ENCODE measurements at regions not wholly inside any gene's neighbourhood (a gene's known extent, or its start where the extent isn't known, plus 50 kb on each side); places are given as distances from the start of the nearest gene placed in this dataset.
A peak's percentile ranks its signal among the peaks of the same experiment; 100 is the strongest.

DNA sequence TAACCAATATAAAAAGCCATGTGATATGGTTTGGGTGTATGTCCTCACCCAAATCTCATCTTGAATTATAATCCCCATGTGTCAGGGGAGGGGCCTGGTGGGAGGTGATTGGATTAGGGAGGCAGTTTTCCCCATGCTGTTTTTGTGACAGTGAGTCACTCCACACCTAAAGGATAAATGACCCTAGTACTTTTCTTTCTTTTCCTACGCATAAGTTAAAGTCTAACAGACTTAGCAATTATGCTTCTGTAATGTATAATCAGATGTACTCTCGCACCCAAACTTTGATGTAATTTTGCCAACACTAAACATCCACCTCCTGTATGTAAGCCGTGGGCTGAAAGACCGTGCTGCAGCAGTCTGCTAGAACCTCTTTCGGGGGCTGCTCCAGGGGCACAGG lies 97.2 kb upstream of the DSEL start:
- Histone ChIP-seq H4K20me1 (ENCODE audit: insufficient read depth) (no peaks in the 10 kb centered on the region), H3K27me3 (replicated peaks; ENCODE audit: insufficient read depth) (no peaks in the 10 kb centered on the region)
- no peak for TF ChIP-seq EZH2 (IDR thresholded peaks at IDR 0.05; ENCODE audit: insufficient read depth, poor library complexity, severe bottlenecking)
- TF ChIP-seq EZH2phosphoT487 (IDR thresholded peaks at IDR 0.05; ENCODE audit: insufficient read depth, low read depth) = no peak

DNA sequence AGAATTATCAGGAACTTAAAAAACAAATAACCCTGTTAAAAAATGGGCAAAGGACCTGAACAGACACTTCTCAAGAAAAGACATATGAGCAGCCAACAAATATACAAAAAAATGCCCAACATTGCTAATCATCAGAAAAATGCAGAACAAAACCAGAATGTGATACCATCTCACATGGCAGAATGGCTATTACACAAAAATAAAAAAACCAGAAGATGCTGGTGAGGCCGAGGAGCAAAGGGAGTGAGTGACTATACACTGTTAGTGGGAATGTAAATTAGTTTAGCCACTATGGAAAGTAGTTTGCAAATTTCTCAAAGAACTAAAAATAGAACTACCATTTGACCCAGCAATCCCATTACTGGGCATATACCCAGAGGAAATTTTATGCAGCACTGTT lies 95.8 kb upstream of the DSEL start:
- in situ Hi-C loops (cut with MboI) = no loop called here
- Histone ChIP-seq H3K4me3 (no peak overlapping the region), H3K27me3 (replicated peaks; ENCODE audit: insufficient read depth) (no peaks in the 10 kb centered on the region), H3K9me3 (ENCODE audit: low read depth) (no peaks in the 10 kb centered on the region), H3K27ac (no peak overlapping the region), H3K9ac (no peak overlapping the region), H2AFZ (no peak overlapping the region), H3F3A (ENCODE audit: insufficient read depth) (peaks cover 9% of the 10 kb centered on the region; the same call in 1 of the 2 replicates), H3K4me1 (ENCODE audit: insufficient read depth) (peaks cover 23% of the 10 kb centered on the region), H3K9me2 (ENCODE audit: insufficient read depth) (no peaks in the 10 kb centered on the region), H3K4me2 (ENCODE audit: unreplicated experiment) (no peak overlapping the region), H4K20me1 (ENCODE audit: insufficient read depth) (no peaks in the 10 kb centered on the region), H3K79me2 (ENCODE audit: insufficient read depth) (no peaks in the 10 kb centered on the region), H3K36me3 (ENCODE audit: low read depth) (no peaks in the 10 kb centered on the region)
- 96 to 97% methylated on average over 1 of the region's 1 CpG for WGBS, 2 experiments (ENCODE audit: low coverage in 1 of 2, low lambda C conversion rate in 2 of 2, missing lambda C conversion rate in 2 of 2)
- TF ChIP-seq EZH2phosphoT487 (IDR thresholded peaks at IDR 0.05; ENCODE audit: insufficient read depth, low read depth) (no peak), EZH2 (IDR thresholded peaks at IDR 0.05; ENCODE audit: insufficient read depth, poor library complexity, severe bottlenecking) (no peak)
- DNase-seq = no peak

More for the DNA sequence above, 97.2 kb upstream of the DSEL start:
- Histone ChIP-seq H3F3A (ENCODE audit: insufficient read depth) (peaks cover 5% of the 10 kb centered on the region; the same call in 1 of the 2 replicates), H3K27ac (no peak overlapping the region), H3K9me2 (ENCODE audit: insufficient read depth) (no peaks in the 10 kb centered on the region), H3K4me1 (ENCODE audit: insufficient read depth) (peaks cover 13% of the 10 kb centered on the region), H3K4me3 (no peak overlapping the region), H3K9me3 (ENCODE audit: low read depth) (no peaks in the 10 kb centered on the region), H3K36me3 (ENCODE audit: low read depth) (no peaks in the 10 kb centered on the region), H3K9ac (no peak overlapping the region), H2AFZ (no peak overlapping the region), H3K79me2 (ENCODE audit: insufficient read depth) (no peaks in the 10 kb centered on the region), H3K4me2 (ENCODE audit: unreplicated experiment) (no peak overlapping the region)
- DNase-seq = no peak
- WGBS, 2 experiments (ENCODE audit: low coverage in 1 of 2, low lambda C conversion rate in 2 of 2, missing lambda C conversion rate in 2 of 2) = 98% methylated on average over 5 of the region's 5 CpGs
- in situ Hi-C loops (cut with MboI) = no loop called here

DNA sequence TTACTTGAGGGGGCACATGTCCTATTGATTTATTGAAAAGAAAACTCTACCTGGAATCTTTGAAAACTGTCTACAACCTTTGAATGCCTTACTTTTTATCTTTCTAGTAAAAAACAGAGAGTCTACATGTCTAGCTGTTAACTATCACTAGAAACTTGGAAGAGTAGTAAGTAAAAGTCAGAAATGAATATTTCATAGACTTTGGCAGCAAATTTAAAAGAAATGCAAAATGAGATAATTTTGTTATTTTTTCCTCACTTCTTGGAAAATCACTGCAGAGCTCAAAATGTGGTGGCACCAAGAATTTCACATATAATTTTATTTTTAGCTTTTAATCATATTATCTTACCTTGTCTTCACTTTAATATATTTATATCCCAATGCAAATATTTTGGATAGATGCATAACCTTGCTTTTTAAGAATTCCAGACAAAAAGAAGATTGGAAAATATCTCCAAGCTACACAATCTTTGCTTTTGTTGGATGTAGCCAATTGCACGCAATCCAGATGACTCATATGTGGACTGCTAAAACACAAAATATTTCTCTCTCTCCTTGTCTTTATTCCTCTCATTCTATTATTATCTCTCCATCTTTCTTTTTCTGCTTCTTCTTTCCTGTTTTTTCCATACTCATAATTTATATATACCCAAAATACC lies 92.2 kb upstream of the DSEL start:
- H3K27ac ChIP-seq = peak overlapping the region; percentile 57
- H3K4me3 ChIP-seq = 0 out of 2 replicates have a peak overlapping the region, but pooled peaks have one; percentile 5
- 2 to 4% methylated on average over 1 of the region's 1 CpG for WGBS, 2 experiments (ENCODE audit: low coverage in 1 of 2, low lambda C conversion rate in 2 of 2, missing lambda C conversion rate in 2 of 2)
- no peaks in the 10 kb centered on the region for H3K9me2 ChIP-seq (ENCODE audit: insufficient read depth)
- peaks cover 9% of the 10 kb centered on the region; the same call in 1 of the 2 replicates for H3F3A ChIP-seq (ENCODE audit: insufficient read depth)
- H3K36me3 ChIP-seq (ENCODE audit: low read depth) = no peaks in the 10 kb centered on the region
- DNase-seq = peak; percentile 79
- no peaks in the 10 kb centered on the region for H3K9me3 ChIP-seq (ENCODE audit: low read depth)
- H2AFZ ChIP-seq = peak overlapping the region; percentile 65; the same call in 1 of the 2 replicates
- H3K79me2 ChIP-seq (ENCODE audit: insufficient read depth) = no peaks in the 10 kb centered on the region
- no peaks in the 10 kb centered on the region for H4K20me1 ChIP-seq (ENCODE audit: insufficient read depth)
- peak overlapping the region; percentile 53 for H3K4me2 ChIP-seq (ENCODE audit: unreplicated experiment)
- in situ Hi-C loops (cut with MboI) = no loop called here
- H3K4me1 ChIP-seq (ENCODE audit: insufficient read depth) = peaks cover 23% of the 10 kb centered on the region
- H3K9ac ChIP-seq = no peak overlapping the region
- TF ChIP-seq EZH2phosphoT487 (IDR thresholded peaks at IDR 0.05; ENCODE audit: insufficient read depth, low read depth) (no peak), EZH2 (IDR thresholded peaks at IDR 0.05; ENCODE audit: insufficient read depth, poor library complexity, severe bottlenecking) (no peak)
- H3K27me3 ChIP-seq (replicated peaks; ENCODE audit: insufficient read depth) = no peaks in the 10 kb centered on the region

DNA sequence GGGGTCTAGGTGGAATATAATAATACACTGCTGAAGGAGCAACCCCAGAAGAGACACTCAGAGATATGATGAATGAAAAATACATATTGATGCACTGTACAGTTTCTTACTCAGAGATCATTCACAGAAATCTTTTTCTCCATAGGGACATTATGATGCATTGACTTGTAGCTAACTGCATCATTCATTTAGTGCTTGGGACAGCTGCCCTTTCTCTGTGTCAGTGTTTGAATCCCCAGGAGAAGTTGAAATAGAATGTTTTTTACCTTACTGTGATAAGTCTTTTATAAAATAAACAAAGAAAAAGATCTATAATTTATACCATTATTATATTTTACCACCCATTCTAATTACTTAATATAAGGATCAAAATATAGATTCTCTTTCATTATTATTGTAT lies 91.7 kb upstream of the DSEL start:
- Histone ChIP-seq H3K9me3 (ENCODE audit: low read depth) (no peaks in the 10 kb centered on the region), H2AFZ (no peak overlapping the region), H3K4me2 (ENCODE audit: unreplicated experiment) (peak overlapping the region; percentile 53), H3K4me3 (no peak overlapping the region), H3K9ac (no peak overlapping the region), H3K9me2 (ENCODE audit: insufficient read depth) (no peaks in the 10 kb centered on the region), H3K27ac (peak overlapping the region; percentile 57), H3F3A (ENCODE audit: insufficient read depth) (peaks cover 9% of the 10 kb centered on the region; the same call in 1 of the 2 replicates), H3K79me2 (ENCODE audit: insufficient read depth) (no peaks in the 10 kb centered on the region), H3K4me1 (ENCODE audit: insufficient read depth) (peaks cover 23% of the 10 kb centered on the region), H4K20me1 (ENCODE audit: insufficient read depth) (no peaks in the 10 kb centered on the region), H3K27me3 (replicated peaks; ENCODE audit: insufficient read depth) (no peaks in the 10 kb centered on the region), H3K36me3 (ENCODE audit: low read depth) (no peaks in the 10 kb centered on the region)
- in situ Hi-C loops (cut with MboI) = no loop called here
- DNase-seq = peak; percentile 15
- TF ChIP-seq EZH2 (IDR thresholded peaks at IDR 0.05; ENCODE audit: insufficient read depth, poor library complexity, severe bottlenecking) = no peak
- no peak for TF ChIP-seq EZH2phosphoT487 (IDR thresholded peaks at IDR 0.05; ENCODE audit: insufficient read depth, low read depth)

Measured in GM23248 (cell line).